ENCODE measurements at regions not wholly inside any gene's neighbourhood (a gene's known extent, or its start where the extent isn't known, plus 50 kb on each side); places are given as distances from the start of the nearest gene placed in this dataset.

DNA sequence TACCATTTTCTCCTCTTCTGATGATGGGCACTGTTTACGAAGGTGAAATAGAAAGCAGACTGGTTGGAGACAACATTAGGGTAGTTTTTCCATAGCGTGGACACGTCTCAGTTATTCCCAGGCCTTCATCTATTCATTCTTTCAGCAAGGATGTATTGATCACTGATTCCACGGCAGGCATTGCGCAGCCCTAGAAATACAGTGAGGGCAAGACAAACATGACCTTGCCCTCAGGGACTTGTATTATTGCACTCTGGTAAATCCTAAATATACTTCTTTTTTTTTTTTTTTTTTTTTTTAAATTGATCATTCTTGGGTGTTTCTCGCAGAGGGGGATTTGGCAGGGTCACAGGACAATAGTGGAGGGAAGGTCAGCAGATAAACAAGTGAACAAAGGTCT is 167.3 kb upstream of the SPRED2 start:
- intact Hi-C loops (cut with DNase I): no loop called here
- DNase-seq (ENCODE audit: low spot score in 2 of 2): no peak
- Histone ChIP-seq H3K4me1 (peaks cover 4 to 17% of the 10 kb centered on the region in 2 donors), H3K27me3 (no peaks in the 10 kb centered on the region), H3K9me3 (no peaks in the 10 kb centered on the region), H3K27ac (no peak overlapping the region), H3K36me3 (no peaks in the 10 kb centered on the region), H3K4me3 (no peak overlapping the region)
- TF ChIP-seq, protein P1, sequence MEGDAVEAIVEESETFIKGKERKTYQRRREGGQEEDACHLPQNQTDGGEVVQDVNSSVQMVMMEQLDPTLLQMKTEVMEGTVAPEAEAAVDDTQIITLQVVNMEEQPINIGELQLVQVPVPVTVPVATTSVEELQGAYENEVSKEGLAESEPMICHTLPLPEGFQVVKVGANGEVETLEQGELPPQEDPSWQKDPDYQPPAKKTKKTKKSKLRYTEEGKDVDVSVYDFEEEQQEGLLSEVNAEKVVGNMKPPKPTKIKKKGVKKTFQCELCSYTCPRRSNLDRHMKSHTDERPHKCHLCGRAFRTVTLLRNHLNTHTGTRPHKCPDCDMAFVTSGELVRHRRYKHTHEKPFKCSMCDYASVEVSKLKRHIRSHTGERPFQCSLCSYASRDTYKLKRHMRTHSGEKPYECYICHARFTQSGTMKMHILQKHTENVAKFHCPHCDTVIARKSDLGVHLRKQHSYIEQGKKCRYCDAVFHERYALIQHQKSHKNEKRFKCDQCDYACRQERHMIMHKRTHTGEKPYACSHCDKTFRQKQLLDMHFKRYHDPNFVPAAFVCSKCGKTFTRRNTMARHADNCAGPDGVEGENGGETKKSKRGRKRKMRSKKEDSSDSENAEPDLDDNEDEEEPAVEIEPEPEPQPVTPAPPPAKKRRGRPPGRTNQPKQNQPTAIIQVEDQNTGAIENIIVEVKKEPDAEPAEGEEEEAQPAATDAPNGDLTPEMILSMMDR (IDR thresholded peaks at IDR 0.05): no peak

GRCh38 chr2:65598996-65599395 is 166.6 kb upstream of the SPRED2 start:
- Histone ChIP-seq H3K27me3 (no peaks in the 10 kb centered on the region), H3K27ac (no peak overlapping the region), H3K4me1 (peaks cover 0 to 11% of the 10 kb centered on the region in 2 donors), H3K9me3 (peaks cover 0 to 4% of the 10 kb centered on the region in 2 donors), H3K36me3 (no peaks in the 10 kb centered on the region), H3K4me3 (no peak overlapping the region)
- intact Hi-C loops (cut with DNase I): no loop called here
- TF ChIP-seq, protein P1 (IDR thresholded peaks at IDR 0.05): no peak
- DNase-seq (ENCODE audit: low spot score in 2 of 2): no peak

- intact Hi-C loops (cut with DNase I): no loop called here
- no peak overlapping the region for H3K4me3 ChIP-seq
- H3K9me3 ChIP-seq: peaks cover 0 to 8% of the 10 kb centered on the region in 2 donors
- peaks cover 0 to 8% of the 10 kb centered on the region in 2 donors for H3K4me1 ChIP-seq
- no peak for DNase-seq (ENCODE audit: low spot score in 2 of 2)
- no peak overlapping the region for H3K27ac ChIP-seq
- no peaks in the 10 kb centered on the region for H3K27me3 ChIP-seq
- H3K36me3 ChIP-seq: no peaks in the 10 kb centered on the region
- TF ChIP-seq, protein P1 (IDR thresholded peaks at IDR 0.05): no peak
Measured at GRCh38 chr2:65598264-65598663, 165.9 kb upstream of the SPRED2 start.

- Histone ChIP-seq H3K27ac (no peak overlapping the region), H3K9me3 (peaks cover 0 to 8% of the 10 kb centered on the region in 2 donors), H3K4me3 (no peak overlapping the region), H3K36me3 (no peaks in the 10 kb centered on the region), H3K27me3 (no peaks in the 10 kb centered on the region), H3K4me1 (no peaks in the 10 kb centered on the region)
- TF ChIP-seq, protein P1 (IDR thresholded peaks at IDR 0.05): no peak
- intact Hi-C loops (cut with DNase I): no loop called here
- no peak for DNase-seq (ENCODE audit: low spot score in 2 of 2)
Measured at GRCh38 chr2:65595630-65596029, 163.2 kb upstream of the SPRED2 start.

DNA sequence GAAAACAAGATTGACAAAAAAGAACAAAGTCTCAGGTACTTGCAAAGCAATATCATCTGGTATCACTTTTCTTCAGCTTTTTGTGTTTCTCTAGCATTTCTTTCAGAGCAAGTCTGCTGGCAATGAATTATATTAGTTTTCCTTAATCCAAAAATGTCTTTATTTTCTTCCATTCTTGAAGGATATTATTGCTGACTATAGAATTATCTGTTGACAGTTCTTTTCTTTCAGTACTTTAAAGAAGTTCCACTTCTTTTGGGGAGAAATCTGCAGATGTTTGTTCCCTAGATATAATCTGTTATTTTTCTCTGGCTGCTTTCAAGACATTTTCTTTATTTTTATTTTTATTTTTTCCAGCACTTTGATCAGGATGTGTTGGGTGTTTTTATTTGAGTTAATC is 161.8 kb upstream of the SPRED2 start:
- no peak overlapping the region for H3K4me3 ChIP-seq
- H3K4me1 ChIP-seq: no peaks in the 10 kb centered on the region
- DNase-seq (ENCODE audit: low spot score in 2 of 2): no peak
- H3K36me3 ChIP-seq: no peaks in the 10 kb centered on the region
- peaks cover 0 to 8% of the 10 kb centered on the region in 2 donors for H3K9me3 ChIP-seq
- H3K27me3 ChIP-seq: no peaks in the 10 kb centered on the region
- TF ChIP-seq, protein P1 (IDR thresholded peaks at IDR 0.05): no peak
- no peak overlapping the region for H3K27ac ChIP-seq
- intact Hi-C loops (cut with DNase I): no loop called here

GRCh38 chr2:65589667-65590066 is 157.3 kb upstream of the SPRED2 start:
- peaks cover 0 to 8% of the 10 kb centered on the region in 2 donors for H3K9me3 ChIP-seq
- H3K4me1 ChIP-seq: no peaks in the 10 kb centered on the region
- TF ChIP-seq, protein P1 (IDR thresholded peaks at IDR 0.05): no peak
- no peaks in the 10 kb centered on the region for H3K27me3 ChIP-seq
- no peak overlapping the region for H3K27ac ChIP-seq
- H3K4me3 ChIP-seq: no peak overlapping the region
- DNase-seq (ENCODE audit: low spot score in 2 of 2): no peak
- H3K36me3 ChIP-seq: no peaks in the 10 kb centered on the region
- intact Hi-C loops (cut with DNase I): no loop called here

Data from ascending aorta (tissue), 2 donors.